ENCODE measurements at regions not wholly inside any gene's neighbourhood (a gene's known extent, or its start where the extent isn't known, plus 50 kb on each side); places are given as distances from the start of the nearest gene placed in this dataset.

GRCh38 chr9:17003576-17004240 lies 131.1 kb upstream of the CNTLN start:
- ATAC-seq, result peak; percentile 57; the same call in 1 of the 3 replicates
- TF ChIP-seq ARNTL (CRISPR knock-in tag; IDR thresholded peaks at IDR 0.05; ENCODE audit: borderline replicate concordance, low read depth), result no peak
- no peak for TF ChIP-seq GLIS3 (CRISPR knock-in tag; IDR thresholded peaks at IDR 0.05)
- no peak for TF ChIP-seq ISL1 (CRISPR knock-in tag; IDR thresholded peaks at IDR 0.05)
- no peak for TF ChIP-seq OSR1 (CRISPR knock-in tag; IDR thresholded peaks at IDR 0.05)
- no peak for TF ChIP-seq CREB5 (CRISPR knock-in tag; IDR thresholded peaks at IDR 0.05; ENCODE audit: low read depth)
- no peak for TF ChIP-seq ZFP3 (CRISPR knock-in tag; IDR thresholded peaks at IDR 0.05)
- no peak for TF ChIP-seq ZNF70 (CRISPR knock-in tag; IDR thresholded peaks at IDR 0.05)
- TF ChIP-seq POU6F1 (CRISPR knock-in tag; IDR thresholded peaks at IDR 0.05; ENCODE audit: borderline replicate concordance, low read depth), result no peak
- TF ChIP-seq ZFP30 (CRISPR knock-in tag; IDR thresholded peaks at IDR 0.05), result no peak
- no peak for TF ChIP-seq CSDC2 (CRISPR knock-in tag; IDR thresholded peaks at IDR 0.05)
- no peak for TF ChIP-seq CSRNP3 (CRISPR knock-in tag; IDR thresholded peaks at IDR 0.05)
- TF ChIP-seq ESRRG (CRISPR knock-in tag; IDR thresholded peaks at IDR 0.05), result no peak
- TF ChIP-seq ZNF565 (CRISPR knock-in tag; conservative IDR thresholded peaks at IDR 0.05; ENCODE audit: low read depth), result no peak
- no peak for TF ChIP-seq ZC3H10 (CRISPR knock-in tag; IDR thresholded peaks at IDR 0.05)
- no peak for TF ChIP-seq BACH2 (CRISPR knock-in tag; IDR thresholded peaks at IDR 0.05; ENCODE audit: borderline replicate concordance)
- no peak for TF ChIP-seq PPARA (CRISPR knock-in tag; IDR thresholded peaks at IDR 0.05; ENCODE audit: borderline replicate concordance)
- TF ChIP-seq ZNF8 (CRISPR knock-in tag; IDR thresholded peaks at IDR 0.05), result no peak
- TF ChIP-seq TOX (CRISPR knock-in tag; IDR thresholded peaks at IDR 0.05; ENCODE audit: borderline replicate concordance), result no peak
- no peak for TF ChIP-seq TCF4 (CRISPR knock-in tag; IDR thresholded peaks at IDR 0.05; ENCODE audit: borderline replicate concordance)

GRCh38 chr9:16996901-16997491 lies 126.5 kb upstream of the BNC2 start:
- no peak for TF ChIP-seq ZFP30 (CRISPR knock-in tag; IDR thresholded peaks at IDR 0.05)
- TF ChIP-seq SNAI2 (CRISPR knock-in tag; IDR thresholded peaks at IDR 0.05), result no peak
- TF ChIP-seq TCF4 (CRISPR knock-in tag; IDR thresholded peaks at IDR 0.05; ENCODE audit: borderline replicate concordance), result no peak
- TF ChIP-seq PPARA (CRISPR knock-in tag; IDR thresholded peaks at IDR 0.05; ENCODE audit: borderline replicate concordance), result no peak
- TF ChIP-seq GLIS3 (CRISPR knock-in tag; IDR thresholded peaks at IDR 0.05), result no peak
- no peak for TF ChIP-seq ESRRG (CRISPR knock-in tag; IDR thresholded peaks at IDR 0.05)
- no peak for TF ChIP-seq ZNF8 (CRISPR knock-in tag; IDR thresholded peaks at IDR 0.05)
- no peak for TF ChIP-seq ZC3H10 (CRISPR knock-in tag; IDR thresholded peaks at IDR 0.05)
- TF ChIP-seq RARB (CRISPR knock-in tag; IDR thresholded peaks at IDR 0.05), result no peak
- no peak for ATAC-seq

GRCh38 chr9:16992138-16992537 lies 121.7 kb upstream of the BNC2 start:
- ATAC-seq, result no peak
- no peak for TF ChIP-seq ZNF70 (CRISPR knock-in tag; IDR thresholded peaks at IDR 0.05)
- no peak for TF ChIP-seq GLIS3 (CRISPR knock-in tag; IDR thresholded peaks at IDR 0.05)
- no peak for TF ChIP-seq ZFP30 (CRISPR knock-in tag; IDR thresholded peaks at IDR 0.05)
- TF ChIP-seq ZC3H10 (CRISPR knock-in tag; IDR thresholded peaks at IDR 0.05), result no peak
- no peak for TF ChIP-seq CSRNP3 (CRISPR knock-in tag; IDR thresholded peaks at IDR 0.05)
- TF ChIP-seq TSHZ2 (CRISPR knock-in tag; IDR thresholded peaks at IDR 0.05), result no peak
- TF ChIP-seq SNAI2 (CRISPR knock-in tag; IDR thresholded peaks at IDR 0.05), result no peak
- no peak for TF ChIP-seq TCF4 (CRISPR knock-in tag; IDR thresholded peaks at IDR 0.05; ENCODE audit: borderline replicate concordance)
- TF ChIP-seq POU6F1 (CRISPR knock-in tag; IDR thresholded peaks at IDR 0.05; ENCODE audit: borderline replicate concordance, low read depth), result no peak
- no peak for TF ChIP-seq BACH2 (CRISPR knock-in tag; IDR thresholded peaks at IDR 0.05; ENCODE audit: borderline replicate concordance)
- no peak for TF ChIP-seq RARB (CRISPR knock-in tag; IDR thresholded peaks at IDR 0.05)
- no peak for TF ChIP-seq ZFP3 (CRISPR knock-in tag; IDR thresholded peaks at IDR 0.05)
- TF ChIP-seq CREB5 (CRISPR knock-in tag; IDR thresholded peaks at IDR 0.05; ENCODE audit: low read depth), result no peak
- TF ChIP-seq ISL1 (CRISPR knock-in tag; IDR thresholded peaks at IDR 0.05), result no peak
- no peak for TF ChIP-seq CSDC2 (CRISPR knock-in tag; IDR thresholded peaks at IDR 0.05)
- no peak for TF ChIP-seq ZNF8 (CRISPR knock-in tag; IDR thresholded peaks at IDR 0.05)
